Esophagus squamous epithelium (tissue), 5 donors: ENCODE measurements at regions not wholly inside any gene's neighbourhood (a gene's known extent, or its start where the extent isn't known, plus 50 kb on each side); places are given as distances from the start of the nearest gene placed in this dataset.

Source experiments
- DNase-seq: peaks from one replicate; lab custom pipeline; 2025; lab: John Stamatoyannopoulos, UW
- H3K27ac ChIP-seq, 4 donors: fragments of 200-600 bp; sonication (generic); one replicate each; pipeline ENCODE4 v1.5.1; 2016 to 2019; ENCODE audit warnings: mild to moderate bottlenecking in 1 of 4
- H3K27me3 ChIP-seq, 4 donors: fragments of 200-600 bp; sonication (generic); 1 replicate in 3 of 4; 2 replicates in 1 of 4; pipeline versions ENCODE4 v1.5.1 to v1.6.0; 2017 to 2021; ENCODE audit warnings: antibody characterized with exemption in 1 of 4
- H3K36me3 ChIP-seq, 3 donors: fragments of 200-600 bp; sonication (generic); one replicate each; pipeline ENCODE4 v1.5.1; 2016 to 2019
- H3K4me1 ChIP-seq, 3 donors: fragments of 200-600 bp; sonication (generic); one replicate each; pipeline ENCODE4 v1.5.1; 2017 to 2019
- H3K4me3 ChIP-seq, 4 donors: fragments of 200-600 bp; sonication (generic); 1 replicate in 3 of 4; 2 replicates in 1 of 4; pipeline ENCODE4 v1.5.1; 2016 to 2019; ENCODE audit warnings: mild to moderate bottlenecking in 2 of 4, moderate library complexity in 1 of 4
- H3K9me3 ChIP-seq, 3 donors: fragments of 200-600 bp; sonication (generic); one replicate each; pipeline ENCODE4 v1.5.1; 2016 to 2019
- POLR2A ChIP-seq, 4 donors: fragments of 450-650 bp; IDR thresholded peaks; one replicate each; pipeline ENCODE4 v1.6.1; 2017; ENCODE audit warnings: antibody characterized with exemption in 4 of 4, mild to moderate bottlenecking in 4 of 4, moderate library complexity in 3 of 4
- WGBS, 2 donors: methylation state at CpG; one replicate each; pipeline ENCODE4 v1.1.5; 2018; 5-methylcytosine and 5-hydroxymethylcytosine counted together
- intact Hi-C: fragments of 100-400 bp; cut with DNase I; formaldehyde crosslinking; loops from one replicate; pipeline ENCODE4 v1.15.0; 2022
- TF ChIP-seq, protein P1 (sequence below), 6 experiments: fragments of 450-650 bp in 4 of 6; fragments of 200-600 bp in 2 of 6; sonication (generic) in 2 of 6; IDR thresholded peaks; one replicate each; pipeline ENCODE4 v1.5.1; 2016 to 2019; ENCODE audit warnings: antibody characterized with exemption in 6 of 6, mild to moderate bottlenecking in 4 of 6, moderate library complexity in 4 of 6
- donor health status: DM: yes; HTN: yes; CAD: no.

- Histone ChIP-seq H3K36me3 (no peaks in the 10 kb centered on the region), H3K9me3 (no peaks in the 10 kb centered on the region), H3K27ac (peak overlapping the region in 2 of 4 donors; percentile 11 to 63), H3K27me3 (peaks cover 0 to 43% (median 0%) of the 10 kb centered on the region in 4 donors), H3K4me3 (peak overlapping the region in 1 of 4 donors; percentile 42), H3K4me1 (peaks cover 0 to 15% (median 3%) of the 10 kb centered on the region in 3 donors)
- WGBS, 2 donors: 41 to 47% methylated on average over 15 of the region's 15 CpGs
- intact Hi-C loops: no loop called here
- no peak for DNase-seq
- TF ChIP-seq, protein P1, sequence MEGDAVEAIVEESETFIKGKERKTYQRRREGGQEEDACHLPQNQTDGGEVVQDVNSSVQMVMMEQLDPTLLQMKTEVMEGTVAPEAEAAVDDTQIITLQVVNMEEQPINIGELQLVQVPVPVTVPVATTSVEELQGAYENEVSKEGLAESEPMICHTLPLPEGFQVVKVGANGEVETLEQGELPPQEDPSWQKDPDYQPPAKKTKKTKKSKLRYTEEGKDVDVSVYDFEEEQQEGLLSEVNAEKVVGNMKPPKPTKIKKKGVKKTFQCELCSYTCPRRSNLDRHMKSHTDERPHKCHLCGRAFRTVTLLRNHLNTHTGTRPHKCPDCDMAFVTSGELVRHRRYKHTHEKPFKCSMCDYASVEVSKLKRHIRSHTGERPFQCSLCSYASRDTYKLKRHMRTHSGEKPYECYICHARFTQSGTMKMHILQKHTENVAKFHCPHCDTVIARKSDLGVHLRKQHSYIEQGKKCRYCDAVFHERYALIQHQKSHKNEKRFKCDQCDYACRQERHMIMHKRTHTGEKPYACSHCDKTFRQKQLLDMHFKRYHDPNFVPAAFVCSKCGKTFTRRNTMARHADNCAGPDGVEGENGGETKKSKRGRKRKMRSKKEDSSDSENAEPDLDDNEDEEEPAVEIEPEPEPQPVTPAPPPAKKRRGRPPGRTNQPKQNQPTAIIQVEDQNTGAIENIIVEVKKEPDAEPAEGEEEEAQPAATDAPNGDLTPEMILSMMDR (IDR thresholded peaks at IDR 0.05): no peak
- TF ChIP-seq POLR2A (IDR thresholded peaks at IDR 0.05): no peak
Observed at GRCh38 chr1:200242110-200243041, 167.5 kb downstream of the ZNF281 start.

GRCh38 chr1:200240656-200241055 lies 169.2 kb downstream of the ZNF281 start:
- Histone ChIP-seq H3K4me1 (peaks cover 0 to 15% (median 3%) of the 10 kb centered on the region in 3 donors), H3K27me3 (peaks cover 0 to 52% (median 0%) of the 10 kb centered on the region in 4 donors), H3K4me3 (no peak overlapping the region), H3K36me3 (no peaks in the 10 kb centered on the region), H3K27ac (peak overlapping the region in 1 of 4 donors; percentile 35), H3K9me3 (no peaks in the 10 kb centered on the region)
- intact Hi-C loops: no loop called here
- DNase-seq: no peak
- TF ChIP-seq, protein P1 (IDR thresholded peaks at IDR 0.05): no peak
- TF ChIP-seq POLR2A (IDR thresholded peaks at IDR 0.05): no peak
- WGBS, 2 donors: 64 to 76% methylated on average over 9 of the region's 9 CpGs

GRCh38 chr1:200238311-200238710 lies 171.5 kb downstream of the ZNF281 start:
- H3K27ac ChIP-seq: no peak overlapping the region
- peaks cover 0 to 13% (median 3%) of the 10 kb centered on the region in 3 donors for H3K4me1 ChIP-seq
- intact Hi-C loops: no loop called here
- no peaks in the 10 kb centered on the region for H3K36me3 ChIP-seq
- no peak overlapping the region for H3K4me3 ChIP-seq
- H3K9me3 ChIP-seq: no peaks in the 10 kb centered on the region
- TF ChIP-seq, protein P1 (IDR thresholded peaks at IDR 0.05): no peak
- no peak for TF ChIP-seq POLR2A (IDR thresholded peaks at IDR 0.05)
- peaks cover 0 to 41% (median 0%) of the 10 kb centered on the region in 4 donors for H3K27me3 ChIP-seq
- no peak for DNase-seq
- 82 to 91% methylated on average over 3 of the region's 3 CpGs for WGBS, 2 donors

- 74 to 87% methylated on average over 5 of the region's 5 CpGs for WGBS, 2 donors
- H3K36me3 ChIP-seq: no peaks in the 10 kb centered on the region
- DNase-seq: no peak
- H3K9me3 ChIP-seq: no peaks in the 10 kb centered on the region
- H3K4me3 ChIP-seq: no peak overlapping the region
- peaks cover 0 to under 1% (median 0%) of the 10 kb centered on the region in 3 donors for H3K4me1 ChIP-seq
- H3K27me3 ChIP-seq: peaks cover 0 to 32% (median 0%) of the 10 kb centered on the region in 4 donors
- intact Hi-C loops: no loop called here
- H3K27ac ChIP-seq: no peak overlapping the region
- TF ChIP-seq, protein P1 (IDR thresholded peaks at IDR 0.05): no peak
- no peak for TF ChIP-seq POLR2A (IDR thresholded peaks at IDR 0.05)
Observed at GRCh38 chr1:200237066-200237465, 172.8 kb downstream of the ZNF281 start.

DNA sequence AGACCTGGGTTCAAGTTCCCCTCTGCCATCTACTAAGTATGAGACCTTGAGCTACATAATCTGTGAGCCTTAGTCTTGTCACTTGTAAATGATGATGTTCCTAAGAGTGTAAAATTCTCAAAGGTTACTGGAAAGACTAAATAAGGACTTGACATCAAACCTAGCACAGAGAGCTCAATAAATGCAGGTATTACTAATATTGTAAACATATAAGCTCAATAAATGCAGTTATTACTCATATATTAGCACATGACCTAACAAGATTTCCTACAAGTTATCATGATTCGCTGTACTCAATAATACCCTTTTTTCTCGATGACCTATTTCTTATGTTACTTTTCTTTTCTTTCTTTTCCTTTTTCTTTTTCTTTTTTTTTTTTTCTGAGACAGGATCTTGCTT lies 174.9 kb downstream of the ZNF281 start:
- no peaks in the 10 kb centered on the region for H3K9me3 ChIP-seq
- DNase-seq: no peak
- intact Hi-C loops: no loop called here
- no peaks in the 10 kb centered on the region for H3K36me3 ChIP-seq
- H3K4me3 ChIP-seq: no peak overlapping the region
- WGBS, 2 donors: 51 to 54% methylated on average over 2 of the region's 2 CpGs
- H3K4me1 ChIP-seq: no peaks in the 10 kb centered on the region
- H3K27me3 ChIP-seq: peaks cover 0 to 21% (median 0%) of the 10 kb centered on the region in 4 donors
- no peak for TF ChIP-seq POLR2A (IDR thresholded peaks at IDR 0.05)
- TF ChIP-seq, protein P1 (IDR thresholded peaks at IDR 0.05): no peak
- no peak overlapping the region for H3K27ac ChIP-seq
